DMS 273 treated with DMSO at 0.1 percent for 48 hours (cell line): ENCODE measurements at regions not wholly inside any gene's neighbourhood (a gene's known extent, or its start where the extent isn't known, plus 50 kb on each side); places are given as distances from the start of the nearest gene placed in this dataset.
"Not testable (repeated sequence)": the region's sequence is repeated elsewhere in the genome, so short reads cannot be mapped to it uniquely, and the experiment has no call there.

Experiments used
- DNase-seq: peaks from one replicate; lab custom pipeline; 2025; lab: John Stamatoyannopoulos, UW

DNA sequence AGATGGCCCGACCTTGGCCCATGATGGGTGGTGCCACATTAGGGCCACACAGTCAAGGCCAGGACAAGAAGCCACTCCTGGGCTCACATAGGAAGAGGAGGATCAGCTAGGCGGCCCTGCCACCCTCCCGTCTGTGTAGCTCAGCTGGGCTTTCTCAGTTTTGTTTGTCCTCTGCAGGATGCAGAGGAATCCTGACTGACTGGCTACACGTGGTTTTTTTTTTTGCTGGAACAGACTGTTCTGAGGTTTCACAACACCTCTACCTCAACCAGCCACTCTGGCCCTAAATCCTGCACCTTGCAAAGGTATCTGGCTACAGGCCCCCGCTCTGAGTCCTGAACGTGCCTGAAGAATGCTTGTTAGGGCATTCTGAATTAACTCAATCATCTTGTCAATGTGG, 88.3 kb upstream of the MSX2 start:
- no peak for DNase-seq

GRCh38 chr5:174642816-174643405, 81.5 kb upstream of the MSX2 start:
- no peak for DNase-seq

GRCh38 chr5:174644436-174644835, 79.9 kb upstream of the MSX2 start:
- DNase-seq, result no peak

- no peak for DNase-seq
These were observed 79.5 kb upstream of the MSX2 start for GRCh38 chr5:174644923-174645322.

DNA sequence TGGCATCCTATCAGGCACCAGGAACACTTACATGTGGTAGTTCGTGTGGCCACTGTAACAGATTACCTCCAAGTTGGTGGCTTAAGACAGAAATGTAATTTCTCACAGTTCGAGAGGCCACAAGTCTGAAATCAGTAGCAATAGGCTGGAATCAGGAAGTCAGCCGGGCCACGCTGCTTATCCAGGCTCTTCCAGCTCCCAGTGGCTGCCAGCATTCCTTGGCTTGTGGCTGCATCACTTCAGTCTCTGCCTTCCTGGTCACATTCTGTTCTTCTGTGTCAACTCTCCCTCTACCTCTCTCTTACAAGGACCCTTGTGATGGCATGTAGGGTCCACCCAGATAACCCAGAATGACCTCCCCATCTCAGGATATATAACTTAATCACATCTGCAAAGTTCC, 78.7 kb upstream of the MSX2 start:
- no peak for DNase-seq

GRCh38 chr5:174648618-174649017, 75.8 kb upstream of the MSX2 start:
- not testable (repeated sequence) for DNase-seq

DNA sequence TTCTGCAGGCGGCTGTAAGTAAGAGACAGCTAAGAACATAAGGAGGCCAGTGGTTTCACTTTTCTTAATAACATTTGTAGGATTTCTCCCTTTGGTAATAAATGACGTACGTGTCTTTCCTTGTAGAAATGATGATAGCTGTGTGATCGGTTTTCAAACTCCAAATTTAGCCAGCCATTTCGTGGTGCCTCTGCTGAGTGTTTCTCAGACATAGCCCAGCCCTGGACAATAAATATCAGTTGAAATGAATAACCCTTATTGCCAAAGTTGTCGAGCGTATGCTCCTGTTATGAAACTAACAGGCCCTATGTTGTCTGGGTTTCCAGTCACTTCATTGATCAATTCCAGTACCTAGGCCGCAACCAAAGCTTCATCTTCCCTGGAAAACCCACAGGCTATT, 75.0 kb upstream of the MSX2 start:
- DNase-seq, result no peak

- DNase-seq, result no peak
These were observed 69.9 kb upstream of the MSX2 start for GRCh38 chr5:174654442-174654841.

DNA sequence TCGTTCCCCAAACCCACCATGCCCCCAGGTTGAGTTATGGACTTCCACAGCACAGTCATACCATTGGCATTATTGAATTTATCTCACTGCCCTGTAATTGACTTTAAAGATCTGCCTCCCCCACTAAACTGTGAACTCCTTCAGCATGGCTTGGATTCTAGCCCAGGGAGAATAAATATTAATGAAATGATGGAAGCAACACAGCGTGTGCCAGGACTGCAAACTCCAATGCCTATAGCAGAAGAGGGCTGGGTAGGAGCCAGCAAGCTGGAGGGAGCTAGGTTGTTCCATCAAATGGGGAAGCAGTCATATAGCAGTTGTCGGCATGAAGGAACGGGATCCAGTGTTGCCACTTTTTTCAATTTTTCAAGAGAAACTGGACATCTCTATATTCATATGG, 69.0 kb upstream of the MSX2 start:
- no peak for DNase-seq

GRCh38 chr5:174664180-174664850, 60.1 kb upstream of the MSX2 start:
- DNase-seq, result no peak

DNA sequence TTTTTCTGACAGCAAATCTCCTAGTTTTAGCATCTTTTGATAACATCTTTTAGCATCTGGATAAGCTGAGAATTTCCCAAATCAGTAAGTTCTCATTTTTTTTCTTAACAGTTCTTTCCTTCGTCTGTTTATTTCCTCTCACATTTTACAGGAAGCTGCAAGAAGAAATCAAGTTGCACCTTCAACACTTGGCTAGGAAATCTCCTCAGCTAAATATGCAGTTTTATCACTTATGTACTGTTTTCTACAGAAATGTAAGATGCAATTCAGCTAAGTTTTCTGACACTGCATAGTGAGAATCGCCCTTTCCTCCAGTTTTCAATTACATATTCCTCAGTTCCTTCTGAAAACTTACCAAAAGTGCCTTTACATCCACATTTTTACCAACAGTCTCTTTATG, 59.0 kb upstream of the MSX2 start:
- DNase-seq, result no peak

DNA sequence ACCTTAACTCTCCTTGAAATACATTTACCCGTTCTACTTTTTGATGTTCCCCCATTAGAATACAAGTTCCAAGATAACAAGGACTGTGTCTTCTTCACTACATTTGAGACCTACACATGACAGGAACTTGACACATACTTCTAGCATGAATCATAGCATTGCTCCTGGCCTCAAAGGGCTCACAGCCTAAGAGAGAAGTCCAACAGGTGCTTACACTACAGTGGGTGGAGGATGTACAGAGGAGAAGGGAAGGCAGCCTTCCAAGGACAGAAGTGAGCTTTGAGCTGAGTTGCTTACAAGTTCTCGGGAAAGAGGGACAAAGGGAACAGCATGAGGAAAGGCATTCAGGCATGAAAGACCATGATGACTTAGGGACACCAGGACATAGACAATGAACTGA, 56.9 kb upstream of the MSX2 start:
- DNase-seq, result no peak

DNA sequence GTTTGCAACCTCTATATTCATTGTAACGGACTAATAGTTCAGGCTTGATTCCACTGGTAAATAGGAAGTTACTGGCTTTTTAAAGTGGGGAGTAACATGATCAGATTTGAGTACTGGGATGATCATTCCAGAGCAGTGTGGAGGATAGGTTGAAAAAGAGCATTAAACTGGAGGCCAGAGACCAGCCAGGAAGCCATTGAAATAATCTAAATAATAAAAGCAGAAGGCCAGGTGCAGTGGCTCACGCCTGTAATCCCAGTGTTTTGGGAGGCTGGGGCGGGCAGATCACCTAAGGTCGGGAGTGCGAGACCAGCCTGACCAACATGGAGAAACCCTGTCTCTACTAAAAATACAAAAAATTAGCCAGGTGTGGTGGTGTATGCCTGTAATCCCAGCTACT, 56.0 kb upstream of the MSX2 start:
- no peak for DNase-seq
